MCF 10A (cell line): ENCODE measurements at regions not wholly inside any gene's neighbourhood (a gene's known extent, or its start where the extent isn't known, plus 50 kb on each side); places are given as distances from the start of the nearest gene placed in this dataset.

Experiments used
- BruUV-seq: library from RNA; stranded (reverse); fragments of 400-500 nt; replicated peaks from 2 replicates; lab custom pipeline; 2021; lab: Mats Ljungman, UMichigan
- CTCF ChIA-PET: fragments of 300-600 bp; sonication (Branson Sonifier 250); formaldehyde crosslinking; extraction: SDS; loops from one replicate; lab custom pipeline; 2021; ENCODE audit warnings: antibody characterized with exemption, inconsistent platforms; lab: Yijun Ruan, JAX
- POLR2A ChIA-PET: fragments of 300-600, 350-650 bp; sonication (Branson Sonifier 250); formaldehyde crosslinking; extraction: SDS; loops from one replicate; lab custom pipeline; 2020; ENCODE audit warnings: antibody characterized with exemption, inconsistent platforms; lab: Yijun Ruan, JAX
- DNase-seq: peaks from one replicate; pipeline ENCODE4 v3.0.0-alpha.2; 2018; ENCODE audit not compliant: unreplicated experiment
- H3K27ac Mint-ChIP-seq: one replicate; pipeline ENCODE4 v1.8.0; 2022; ENCODE audit warnings: mild to moderate bottlenecking, low read depth, mixed read lengths; ENCODE audit not compliant: unreplicated experiment
- H3K27me3 Mint-ChIP-seq: one replicate; pipeline ENCODE4 v1.8.0; 2022; ENCODE audit warnings: mixed read lengths; ENCODE audit not compliant: insufficient read depth, unreplicated experiment
- H3K36me3 Mint-ChIP-seq: one replicate; pipeline ENCODE4 v1.8.0; 2022; ENCODE audit warnings: mild to moderate bottlenecking, moderate library complexity, mixed read lengths; ENCODE audit not compliant: insufficient read depth, unreplicated experiment
- H3K4me1 Mint-ChIP-seq: one replicate; pipeline ENCODE4 v1.8.0; 2022; ENCODE audit warnings: mixed read lengths; ENCODE audit not compliant: insufficient read depth, unreplicated experiment
- H3K4me3 Mint-ChIP-seq: one replicate; pipeline ENCODE4 v1.8.0; 2022; ENCODE audit warnings: mild to moderate bottlenecking, moderate library complexity, mixed read lengths; ENCODE audit not compliant: unreplicated experiment
- H3K9me3 Mint-ChIP-seq: one replicate; pipeline ENCODE4 v1.8.0; 2022; ENCODE audit warnings: mixed read lengths; ENCODE audit not compliant: unreplicated experiment
- CTCF ChIP-seq: fragments of 200-600 bp; IDR thresholded peaks from one replicate; pipeline ENCODE4 v1.8.0; 2022; ENCODE audit warnings: antibody characterized with exemption, mild to moderate bottlenecking; ENCODE audit not compliant: unreplicated experiment
- intact Hi-C: fragments of 100-400 bp; cut with micrococcal nuclease; formaldehyde crosslinking; loops from 2 replicates; pipeline ENCODE4 v1.14.1; 2022

GRCh38 chr7:25646726-25647413 lies 418.6 kb upstream of the NPVF start:
- H3K27me3 Mint-ChIP-seq: peaks cover 36% of the 10 kb centered on the region
- no peaks in the 10 kb centered on the region for H3K4me1 Mint-ChIP-seq
- no peak overlapping the region for H3K27ac Mint-ChIP-seq
- BruUV-seq: no TSS peak
- H3K36me3 Mint-ChIP-seq: no peaks in the 10 kb centered on the region
- CTCF ChIA-PET: interaction anchor here (0.5 to 0.6 kb wide), 2 partner anchors 231 to 1447 kb away, joined by 3 to 4 read pairs; no protein-coding TSS in a partner anchor
- no peaks in the 10 kb centered on the region for H3K9me3 Mint-ChIP-seq
- POLR2A ChIA-PET: no interaction called here
- H3K4me3 Mint-ChIP-seq: no peak overlapping the region
- DNase-seq: no peak
- intact Hi-C loops: no loop called here
- no peak for TF ChIP-seq CTCF

- intact Hi-C loops: no loop called here
Measured at GRCh38 chr7:25647872-25648271, 419.6 kb upstream of the NPVF start.

GRCh38 chr7:25652366-25652765 lies 424.1 kb upstream of the NPVF start:
- intact Hi-C loops: no loop called here
- no peak for TF ChIP-seq CTCF
- H3K4me3 Mint-ChIP-seq: no peak overlapping the region
- BruUV-seq: no TSS peak
- no peak for DNase-seq
- H3K36me3 Mint-ChIP-seq: no peaks in the 10 kb centered on the region
- no peaks in the 10 kb centered on the region for H3K9me3 Mint-ChIP-seq
- no peak overlapping the region for H3K27ac Mint-ChIP-seq
- no peaks in the 10 kb centered on the region for H3K4me1 Mint-ChIP-seq
- peaks cover 89% of the 10 kb centered on the region for H3K27me3 Mint-ChIP-seq
- ChIA-PET CTCF (no interaction called here), POLR2A (no interaction called here)

More at GRCh38 chr7:25647872-25648271, 419.6 kb upstream of the NPVF start:
- Mint-ChIP-seq H3K27ac (no peak overlapping the region), H3K27me3 (peaks cover 44% of the 10 kb centered on the region), H3K9me3 (no peaks in the 10 kb centered on the region), H3K36me3 (no peaks in the 10 kb centered on the region), H3K4me3 (no peak overlapping the region), H3K4me1 (no peaks in the 10 kb centered on the region)
- no TSS peak for BruUV-seq
- ChIA-PET POLR2A (no interaction called here), CTCF (no interaction called here)
- no peak for TF ChIP-seq CTCF
- DNase-seq: no peak

- H3K36me3 Mint-ChIP-seq: no peaks in the 10 kb centered on the region
- POLR2A ChIA-PET: no interaction called here
- TF ChIP-seq CTCF: no peak
- no peaks in the 10 kb centered on the region for H3K4me1 Mint-ChIP-seq
- H3K4me3 Mint-ChIP-seq: no peak overlapping the region
- H3K9me3 Mint-ChIP-seq: no peaks in the 10 kb centered on the region
- intact Hi-C loops: no loop called here
- H3K27me3 Mint-ChIP-seq: peaks cover 90% of the 10 kb centered on the region
- CTCF ChIA-PET: no interaction called here
- DNase-seq: no peak
- no peak overlapping the region for H3K27ac Mint-ChIP-seq
- no TSS peak for BruUV-seq
Measured at GRCh38 chr7:25653384-25653783, 425.1 kb upstream of the NPVF start.
